ENCODE measurements at regions not wholly inside any gene's neighbourhood (a gene's known extent, or its start where the extent isn't known, plus 50 kb on each side); places are given as distances from the start of the nearest gene placed in this dataset.

- TF ChIP-seq CTCF (conservative IDR thresholded peaks at IDR 0.05) (no peak), EZH2 (IDR thresholded peaks at IDR 0.05; ENCODE audit: low read depth) (no peak)
Measured at GRCh38 chr1:194813096-194813495, 1626.7 kb upstream of the B3GALT2 start.

Measured in PC-9 (cell line).